GM12864 (cell line): ENCODE measurements at regions not wholly inside any gene's neighbourhood (a gene's known extent, or its start where the extent isn't known, plus 50 kb on each side); places are given as distances from the start of the nearest gene placed in this dataset.

Experiments used
- DNase-seq: peaks from one replicate; pipeline ENCODE4 v3.0.0-alpha.2; 2011; ENCODE audit warnings: low read depth
- H3K4me3 ChIP-seq: 2 replicates; pipeline ENCODE4 v1.5.1; 2011; ENCODE audit warnings: mild to moderate bottlenecking, low read depth, low read length, control low read depth
- TF ChIP-seq, protein P1 (sequence below): IDR thresholded peaks from 2 replicates; pipeline ENCODE4 v1.5.1; 2011; ENCODE audit warnings: low read depth, mild to moderate bottlenecking, moderate library complexity, low read length, control low read depth, inconsistent platforms; ENCODE audit errors: missing control alignments

DNA sequence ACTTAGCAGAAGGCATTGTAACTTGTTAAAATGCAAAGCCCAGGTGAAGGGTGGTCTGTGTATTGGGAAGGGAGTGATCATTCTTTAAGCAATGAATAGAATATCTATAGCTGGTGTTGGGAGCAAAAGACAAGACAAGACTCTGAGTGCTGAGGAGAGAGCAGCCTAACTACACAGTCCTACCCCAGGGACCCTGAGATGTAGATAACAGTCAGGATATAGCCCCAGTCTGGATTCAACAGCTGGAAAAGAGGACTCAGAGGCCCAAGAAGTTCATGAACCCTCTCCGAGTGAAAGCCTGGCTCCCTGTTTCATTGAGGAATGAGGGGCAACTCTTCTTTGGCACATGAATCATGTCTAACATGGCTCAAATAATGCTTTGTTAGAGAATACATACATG, 310.7 kb upstream of the SLC14A2 start:
- TF ChIP-seq, protein P1, sequence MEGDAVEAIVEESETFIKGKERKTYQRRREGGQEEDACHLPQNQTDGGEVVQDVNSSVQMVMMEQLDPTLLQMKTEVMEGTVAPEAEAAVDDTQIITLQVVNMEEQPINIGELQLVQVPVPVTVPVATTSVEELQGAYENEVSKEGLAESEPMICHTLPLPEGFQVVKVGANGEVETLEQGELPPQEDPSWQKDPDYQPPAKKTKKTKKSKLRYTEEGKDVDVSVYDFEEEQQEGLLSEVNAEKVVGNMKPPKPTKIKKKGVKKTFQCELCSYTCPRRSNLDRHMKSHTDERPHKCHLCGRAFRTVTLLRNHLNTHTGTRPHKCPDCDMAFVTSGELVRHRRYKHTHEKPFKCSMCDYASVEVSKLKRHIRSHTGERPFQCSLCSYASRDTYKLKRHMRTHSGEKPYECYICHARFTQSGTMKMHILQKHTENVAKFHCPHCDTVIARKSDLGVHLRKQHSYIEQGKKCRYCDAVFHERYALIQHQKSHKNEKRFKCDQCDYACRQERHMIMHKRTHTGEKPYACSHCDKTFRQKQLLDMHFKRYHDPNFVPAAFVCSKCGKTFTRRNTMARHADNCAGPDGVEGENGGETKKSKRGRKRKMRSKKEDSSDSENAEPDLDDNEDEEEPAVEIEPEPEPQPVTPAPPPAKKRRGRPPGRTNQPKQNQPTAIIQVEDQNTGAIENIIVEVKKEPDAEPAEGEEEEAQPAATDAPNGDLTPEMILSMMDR, result no peak
- no peak overlapping the region for H3K4me3 ChIP-seq
- no peak for DNase-seq

DNA sequence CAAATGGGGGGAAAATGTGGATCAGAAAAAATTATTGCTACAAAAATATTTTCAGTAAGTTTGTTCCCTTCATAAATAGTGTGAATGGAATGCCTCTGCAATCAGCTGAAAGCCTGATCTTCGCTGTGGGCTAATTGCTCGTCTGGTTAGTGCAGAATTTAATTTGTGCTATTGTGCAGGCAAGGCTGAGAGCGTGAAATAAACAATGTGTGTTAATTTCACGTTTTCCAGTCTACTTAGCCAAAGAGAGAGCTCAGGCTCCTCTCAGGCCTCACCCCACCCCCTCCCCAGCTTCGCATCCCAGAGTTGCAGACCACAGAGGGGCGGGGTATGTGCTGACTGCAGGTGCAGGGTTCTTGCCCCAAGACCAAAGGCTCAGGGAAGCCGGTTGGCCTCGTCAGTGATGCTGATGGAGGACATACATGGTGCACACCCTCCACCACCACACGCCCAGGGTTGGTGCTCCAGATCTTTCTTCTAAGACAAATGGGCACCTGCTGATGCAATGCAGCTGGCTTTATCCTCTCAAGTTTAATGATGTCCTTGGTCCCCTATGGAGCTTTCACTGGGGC, 302.6 kb upstream of the SLC14A2 start:
- TF ChIP-seq, protein P1, result no peak
- no peak overlapping the region for H3K4me3 ChIP-seq
- no peak for DNase-seq

GRCh38 chr18:45316127-45316526, 299.1 kb upstream of the SLC14A2 start:
- DNase-seq, result no peak
- TF ChIP-seq, protein P1, result peak; percentile 7
- H3K4me3 ChIP-seq, result no peak overlapping the region

GRCh38 chr18:45317948-45318640, 297.2 kb upstream of the SLC14A2 start:
- H3K4me3 ChIP-seq, result no peak overlapping the region
- TF ChIP-seq, protein P1, result no peak
- no peak for DNase-seq

GRCh38 chr18:45320724-45321123, 294.6 kb upstream of the SLC14A2 start:
- DNase-seq, result no peak

DNA sequence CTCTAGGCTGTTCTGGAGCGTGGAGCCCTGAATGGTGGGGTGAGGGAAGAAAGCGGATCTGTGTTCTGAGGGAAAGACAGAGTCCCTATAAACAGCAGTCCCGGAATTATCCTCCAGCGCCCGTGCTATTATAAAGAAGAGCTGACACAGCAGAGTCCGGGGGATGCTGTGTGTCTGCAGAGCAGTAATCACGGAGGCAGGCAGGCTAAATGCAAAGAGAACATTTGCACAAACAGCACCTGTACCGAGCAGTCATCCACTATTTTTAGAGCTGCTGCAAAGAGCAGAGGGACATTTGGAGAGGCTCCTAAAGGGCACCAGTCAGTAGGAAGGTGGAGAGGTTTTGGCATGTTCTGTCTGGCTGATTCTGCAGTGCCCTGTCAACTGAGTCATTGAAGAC, 293.8 kb upstream of the SLC14A2 start:
- no peak for DNase-seq
- no peak overlapping the region for H3K4me3 ChIP-seq
- TF ChIP-seq, protein P1, result no peak

More at GRCh38 chr18:45320724-45321123, 294.6 kb upstream of the SLC14A2 start:
- TF ChIP-seq, protein P1, result no peak
- no peak overlapping the region for H3K4me3 ChIP-seq

DNA sequence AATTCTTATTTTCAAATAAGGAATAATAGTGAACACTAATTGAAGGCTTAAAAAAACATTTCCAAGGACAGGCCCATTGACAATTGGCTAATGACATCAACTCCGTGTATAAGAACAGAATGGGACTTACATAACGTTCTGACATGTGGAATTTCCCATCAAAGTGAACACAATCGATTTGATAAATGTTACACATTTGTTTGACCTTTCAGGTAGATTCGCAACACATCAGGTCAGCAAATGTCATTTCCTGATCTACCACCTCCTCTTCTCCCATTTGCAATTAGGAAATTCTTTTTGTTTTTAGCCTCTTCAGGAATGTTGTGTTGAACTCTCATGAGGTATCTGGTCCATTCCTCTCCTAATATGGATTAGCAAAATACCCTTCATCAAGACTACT, 292.9 kb upstream of the SLC14A2 start:
- no peak overlapping the region for H3K4me3 ChIP-seq
- DNase-seq, result no peak
- TF ChIP-seq, protein P1, result no peak
